ENCODE measurements at regions not wholly inside any gene's neighbourhood (a gene's known extent, or its start where the extent isn't known, plus 50 kb on each side); places are given as distances from the start of the nearest gene placed in this dataset.

- Histone ChIP-seq H3K36me3 (no peaks in the 10 kb centered on the region), H3K9me3 (no peaks in the 10 kb centered on the region), H3K27me3 (no peaks in the 10 kb centered on the region), H3K27ac (no peak overlapping the region), H3K4me1 (peaks cover 11% of the 10 kb centered on the region), H3K4me3 (no peak overlapping the region)
- DNase-seq (ENCODE audit: low spot score in 2 of 2) = no peak
- 98% methylated on average over 4 of the region's 4 CpGs for WGBS
- no peak for TF ChIP-seq EP300 (IDR thresholded peaks at IDR 0.05)
- TF ChIP-seq CTCF (IDR thresholded peaks at IDR 0.05) = no peak
- no peak for TF ChIP-seq POLR2AphosphoS5 (IDR thresholded peaks at IDR 0.05)
- TF ChIP-seq POLR2A (IDR thresholded peaks at IDR 0.05) = no peak
Observed at GRCh38 chr6:21367148-21367547, 226.4 kb upstream of the SOX4 start.

- H3K27ac ChIP-seq = no peak overlapping the region
- H3K27me3 ChIP-seq = no peaks in the 10 kb centered on the region
- no peaks in the 10 kb centered on the region for H3K9me3 ChIP-seq
- peaks cover 16% of the 10 kb centered on the region for H3K4me1 ChIP-seq
- no peak overlapping the region for H3K4me3 ChIP-seq
- no peak for DNase-seq (ENCODE audit: low spot score in 2 of 2)
- 74% methylated on average over 3 of the region's 3 CpGs for WGBS
- H3K36me3 ChIP-seq = no peaks in the 10 kb centered on the region
- no peak for TF ChIP-seq POLR2AphosphoS5 (IDR thresholded peaks at IDR 0.05)
- TF ChIP-seq POLR2A (IDR thresholded peaks at IDR 0.05) = no peak
- TF ChIP-seq EP300 (IDR thresholded peaks at IDR 0.05) = no peak
- no peak for TF ChIP-seq CTCF (IDR thresholded peaks at IDR 0.05)
Observed at GRCh38 chr6:21367649-21368154, 225.8 kb upstream of the SOX4 start.

- Histone ChIP-seq H3K4me3 (no peak overlapping the region), H3K4me1 (peaks cover 16% of the 10 kb centered on the region), H3K27ac (peak overlapping the region; percentile 62), H3K36me3 (no peaks in the 10 kb centered on the region), H3K9me3 (no peaks in the 10 kb centered on the region), H3K27me3 (no peaks in the 10 kb centered on the region)
- TF ChIP-seq POLR2AphosphoS5 (IDR thresholded peaks at IDR 0.05) (no peak), POLR2A (IDR thresholded peaks at IDR 0.05) (no peak), EP300 (IDR thresholded peaks at IDR 0.05) (no peak), CTCF (IDR thresholded peaks at IDR 0.05) (no peak)
- WGBS = 69% methylated on average over 1 of the region's 1 CpG
- DNase-seq (ENCODE audit: low spot score in 2 of 2) = no peak
Observed at GRCh38 chr6:21371061-21371460, 222.5 kb upstream of the SOX4 start.

- Histone ChIP-seq H3K27me3 (no peaks in the 10 kb centered on the region), H3K4me1 (peaks cover 16% of the 10 kb centered on the region), H3K9me3 (no peaks in the 10 kb centered on the region), H3K27ac (peak overlapping the region; percentile 62), H3K36me3 (no peaks in the 10 kb centered on the region), H3K4me3 (no peak overlapping the region)
- peak in 1 of 3 donors; percentile 41 for TF ChIP-seq POLR2AphosphoS5 (IDR thresholded peaks at IDR 0.05)
- no peak for TF ChIP-seq CTCF (IDR thresholded peaks at IDR 0.05)
- no peak for DNase-seq (ENCODE audit: low spot score in 2 of 2)
- 26% methylated on average over 6 of the region's 6 CpGs for WGBS
Observed at GRCh38 chr6:21371676-21372171, 221.8 kb upstream of the SOX4 start.

- no peaks in the 10 kb centered on the region for H3K27me3 ChIP-seq
- TF ChIP-seq POLR2AphosphoS5 (IDR thresholded peaks at IDR 0.05) (no peak), POLR2A (IDR thresholded peaks at IDR 0.05) (no peak), EP300 (IDR thresholded peaks at IDR 0.05) (no peak), CTCF (IDR thresholded peaks at IDR 0.05) (no peak)
Observed at GRCh38 chr6:21375151-21376116, 218.1 kb upstream of the SOX4 start.

More at GRCh38 chr6:21375151-21376116, 218.1 kb upstream of the SOX4 start:
- no peak for DNase-seq (ENCODE audit: low spot score in 2 of 2)
- H3K9me3 ChIP-seq = no peaks in the 10 kb centered on the region
- no peak overlapping the region for H3K4me3 ChIP-seq
- H3K4me1 ChIP-seq = peaks cover 16% of the 10 kb centered on the region
- no peak overlapping the region for H3K27ac ChIP-seq
- H3K36me3 ChIP-seq = no peaks in the 10 kb centered on the region
- WGBS = 69% methylated on average over 11 of the region's 11 CpGs
